KMS-11 (cell line): ENCODE measurements at regions not wholly inside any gene's neighbourhood (a gene's known extent, or its start where the extent isn't known, plus 50 kb on each side); places are given as distances from the start of the nearest gene placed in this dataset.

Experiments
- H2AFZ ChIP-seq: fragments of 200-600 bp; sonication (generic); 2 replicates; pipeline ENCODE4 v1.6.1; 2016; ENCODE audit warnings: antibody characterized with exemption, mixed run types, low read depth
- H3K27ac ChIP-seq: fragments of 200-600 bp; sonication (generic); 2 replicates; pipeline ENCODE4 v1.6.1; 2016; ENCODE audit warnings: mild to moderate bottlenecking, mixed run types
- H3K27me3 ChIP-seq: fragments of 200-600 bp; sonication (generic); 2 replicates; pipeline ENCODE4 v1.6.1; 2017; ENCODE audit warnings: mild to moderate bottlenecking, low read depth, mixed run types, moderate library complexity; ENCODE audit not compliant: insufficient read depth
- H3K36me3 ChIP-seq: fragments of 200-600 bp; sonication (generic); 2 replicates; pipeline ENCODE4 v1.6.1; 2017; ENCODE audit warnings: mild to moderate bottlenecking, mixed run types; ENCODE audit not compliant: insufficient read depth
- H3K4me1 ChIP-seq: fragments of 200-600 bp; sonication (generic); 2 replicates; pipeline ENCODE4 v1.6.1; 2016; ENCODE audit warnings: mild to moderate bottlenecking, low read depth, mixed run types; ENCODE audit not compliant: poor library complexity, severe bottlenecking
- H3K4me2 ChIP-seq: fragments of 200-600 bp; sonication (generic); 2 replicates; pipeline ENCODE4 v1.7.0; 2016; ENCODE audit warnings: mild to moderate bottlenecking, mixed run types
- H3K4me3 ChIP-seq: fragments of 200-600 bp; sonication (generic); IDR thresholded peaks from 2 replicates; pipeline ENCODE4 v1.6.1; 2017; ENCODE audit warnings: low read depth, low read length, mixed read lengths; ENCODE audit not compliant: insufficient read depth
- H3K79me2 ChIP-seq: fragments of 200-600 bp; sonication (generic); 2 replicates; pipeline ENCODE4 v1.6.1; 2016; ENCODE audit warnings: low read depth, mixed run types; ENCODE audit not compliant: insufficient read depth
- H3K9ac ChIP-seq: fragments of 200-600 bp; sonication (generic); 2 replicates; pipeline ENCODE4 v1.6.1; 2016; ENCODE audit warnings: mild to moderate bottlenecking, mixed run types
- H4K20me1 ChIP-seq: fragments of 200-600 bp; sonication (generic); 2 replicates; pipeline ENCODE4 v1.6.1; 2016; ENCODE audit warnings: mild to moderate bottlenecking, mixed run types; ENCODE audit not compliant: insufficient read depth
- CTCF ChIP-seq: fragments of 200-600 bp; sonication (generic); conservative IDR thresholded peaks from 2 replicates; pipeline ENCODE4 v1.6.1; 2017; ENCODE audit warnings: low read depth, mild to moderate bottlenecking, antibody characterized with exemption, low read length, moderate library complexity, mixed read lengths

- no peak overlapping the region for H3K9ac ChIP-seq
- no peak overlapping the region for H3K27ac ChIP-seq
- H3K79me2 ChIP-seq = no peaks in the 10 kb centered on the region
- no peak for TF ChIP-seq CTCF
- no peak overlapping the region for H2AFZ ChIP-seq
- H3K4me1 ChIP-seq = no peaks in the 10 kb centered on the region
- H3K4me3 ChIP-seq = no peak overlapping the region
- no peaks in the 10 kb centered on the region for H3K36me3 ChIP-seq
- H3K4me2 ChIP-seq = no peak overlapping the region
- H3K27me3 ChIP-seq = no peaks in the 10 kb centered on the region
- no peaks in the 10 kb centered on the region for H4K20me1 ChIP-seq
These were observed 154.0 kb upstream of the SMIM21 start for GRCh38 chr18:75581336-75582131.

GRCh38 chr18:75574187-75574586 lies 146.7 kb upstream of the SMIM21 start:
- Histone ChIP-seq H3K4me1 (no peaks in the 10 kb centered on the region), H3K36me3 (no peaks in the 10 kb centered on the region), H3K79me2 (no peaks in the 10 kb centered on the region), H3K9ac (no peak overlapping the region), H4K20me1 (no peaks in the 10 kb centered on the region), H3K4me3 (no peak overlapping the region), H3K27ac (no peak overlapping the region), H3K27me3 (no peaks in the 10 kb centered on the region), H2AFZ (no peak overlapping the region), H3K4me2 (no peak overlapping the region)
- TF ChIP-seq CTCF = no peak

- no peaks in the 10 kb centered on the region for H4K20me1 ChIP-seq
- no peak overlapping the region for H3K27ac ChIP-seq
- TF ChIP-seq CTCF = no peak
- H2AFZ ChIP-seq = no peak overlapping the region
- H3K9ac ChIP-seq = no peak overlapping the region
- H3K36me3 ChIP-seq = no peaks in the 10 kb centered on the region
- H3K27me3 ChIP-seq = no peaks in the 10 kb centered on the region
- no peak overlapping the region for H3K4me2 ChIP-seq
- H3K79me2 ChIP-seq = no peaks in the 10 kb centered on the region
- no peaks in the 10 kb centered on the region for H3K4me1 ChIP-seq
- no peak overlapping the region for H3K4me3 ChIP-seq
These were observed 135.6 kb upstream of the SMIM21 start for GRCh38 chr18:75563150-75563549.

GRCh38 chr18:75562216-75562615 lies 134.7 kb upstream of the SMIM21 start:
- no peak for TF ChIP-seq CTCF

More at GRCh38 chr18:75562216-75562615, 134.7 kb upstream of the SMIM21 start:
- Histone ChIP-seq H2AFZ (no peak overlapping the region), H3K36me3 (no peaks in the 10 kb centered on the region), H3K4me3 (no peak overlapping the region), H3K9ac (no peak overlapping the region), H3K79me2 (no peaks in the 10 kb centered on the region), H3K4me2 (no peak overlapping the region), H3K4me1 (no peaks in the 10 kb centered on the region), H4K20me1 (no peaks in the 10 kb centered on the region), H3K27me3 (no peaks in the 10 kb centered on the region), H3K27ac (no peak overlapping the region)
